Mucosa of gallbladder (tissue), 1 donor: ENCODE measurements at regions not wholly inside any gene's neighbourhood (a gene's known extent, or its start where the extent isn't known, plus 50 kb on each side); places are given as distances from the start of the nearest gene placed in this dataset.
"Not testable (repeated sequence)": the region's sequence is repeated elsewhere in the genome, so short reads cannot be mapped to it uniquely, and the experiment has no call there.

Source experiments
- DNase-seq: peaks from one replicate; pipeline ENCODE4 v3.0.0-alpha.2; 2020; ENCODE audit warnings: low spot score
- donor health status: DM: no; HTN: no; CAD: no.

- no peak for DNase-seq
Observed at GRCh38 chr12:73210548-73211204, 938.5 kb downstream of the TRHDE start.

- no peak for DNase-seq
Observed at GRCh38 chr12:73220951-73221350, 948.8 kb downstream of the TRHDE start.

GRCh38 chr12:73221398-73221797 is 949.2 kb downstream of the TRHDE start:
- no peak for DNase-seq

- DNase-seq: no peak
Observed at GRCh38 chr12:73221836-73222235, 949.7 kb downstream of the TRHDE start.

GRCh38 chr12:73225371-73225937 is 953.3 kb downstream of the TRHDE start:
- no peak for DNase-seq

GRCh38 chr12:73225941-73226340 is 953.8 kb downstream of the TRHDE start:
- DNase-seq: no peak

- no peak for DNase-seq
Observed at GRCh38 chr12:73226593-73226992, 954.4 kb downstream of the TRHDE start.

GRCh38 chr12:73228828-73229227 is 956.7 kb downstream of the TRHDE start:
- not testable (repeated sequence) for DNase-seq

GRCh38 chr12:73235387-73235786 is 963.2 kb downstream of the TRHDE start:
- DNase-seq: no peak

GRCh38 chr12:73240110-73240509 is 967.9 kb downstream of the TRHDE start:
- DNase-seq: no peak

GRCh38 chr12:73262788-73263381 is 990.7 kb downstream of the TRHDE start:
- no peak for DNase-seq

GRCh38 chr12:73266206-73266605 is 994.0 kb downstream of the TRHDE start:
- DNase-seq: no peak

- DNase-seq: no peak
Observed at GRCh38 chr12:73274976-73275375, 1002.8 kb downstream of the TRHDE start.

GRCh38 chr12:73277971-73278370 is 1005.8 kb downstream of the TRHDE start:
- no peak for DNase-seq

GRCh38 chr12:73301530-73301929 is 1029.4 kb downstream of the TRHDE start:
- no peak for DNase-seq

- no peak for DNase-seq
Observed at GRCh38 chr12:73307260-73307659, 1035.1 kb downstream of the TRHDE start.

- DNase-seq: no peak
Observed at GRCh38 chr12:73308079-73308478, 1035.9 kb downstream of the TRHDE start.

GRCh38 chr12:73308747-73309146 is 1036.6 kb downstream of the TRHDE start:
- no peak for DNase-seq

GRCh38 chr12:73321319-73321718 is 1049.1 kb downstream of the TRHDE start:
- no peak for DNase-seq

GRCh38 chr12:73321776-73322175 is 1049.6 kb downstream of the TRHDE start:
- no peak for DNase-seq

- DNase-seq: no peak
Observed at GRCh38 chr12:73330584-73331351, 1058.6 kb downstream of the TRHDE start.

- DNase-seq: no peak
Observed at GRCh38 chr12:73341559-73342247, 1069.5 kb downstream of the TRHDE start.
